Stimulated activated CD4-positive, alpha-beta T cell treated with anti-CD3 and anti-CD28 coated beads, Interleukin-2, amount 100 ng/mL, for 24 hours (primary cell): ENCODE measurements at regions not wholly inside any gene's neighbourhood (a gene's known extent, or its start where the extent isn't known, plus 50 kb on each side); places are given as distances from the start of the nearest gene placed in this dataset.

Experiments used
- DNase-seq, 2 donors: peaks; one replicate each; pipeline ENCODE4 v3.0.0-alpha.2; 2020

GRCh38 chr13:105965910-105966309 lies 569.6 kb downstream of the EFNB2 start:
- DNase-seq: no peak

GRCh38 chr13:105962080-105962479 lies 573.4 kb downstream of the EFNB2 start:
- DNase-seq: no peak

GRCh38 chr13:105961438-105961837 lies 574.0 kb downstream of the EFNB2 start:
- DNase-seq: no peak

- DNase-seq: no peak
Measured at GRCh38 chr13:105960326-105960725, 575.1 kb downstream of the EFNB2 start.

GRCh38 chr13:105959876-105960275 lies 575.6 kb downstream of the EFNB2 start:
- no peak for DNase-seq

- no peak for DNase-seq
Measured at GRCh38 chr13:105957769-105958438, 577.6 kb downstream of the EFNB2 start.

- no peak for DNase-seq
Measured at GRCh38 chr13:105956921-105957320, 578.5 kb downstream of the EFNB2 start.

- DNase-seq: no peak
Measured at GRCh38 chr13:105952973-105953290, 582.5 kb downstream of the EFNB2 start.

GRCh38 chr13:105952233-105952972 lies 583.1 kb downstream of the EFNB2 start:
- no peak for DNase-seq

GRCh38 chr13:105948143-105948542 lies 587.3 kb downstream of the EFNB2 start:
- DNase-seq: no peak

GRCh38 chr13:105940882-105941281 lies 594.6 kb downstream of the EFNB2 start:
- no peak for DNase-seq

GRCh38 chr13:105937451-105937850 lies 598.0 kb downstream of the EFNB2 start:
- DNase-seq: no peak

- DNase-seq: no peak
Measured at GRCh38 chr13:105936816-105937215, 598.6 kb downstream of the EFNB2 start.

GRCh38 chr13:105929505-105929904 lies 606.0 kb downstream of the EFNB2 start:
- DNase-seq: no peak

GRCh38 chr13:105928901-105929300 lies 606.6 kb downstream of the EFNB2 start:
- DNase-seq: no peak

GRCh38 chr13:105928048-105928447 lies 607.4 kb downstream of the EFNB2 start:
- no peak for DNase-seq

GRCh38 chr13:105925496-105925895 lies 610.0 kb downstream of the EFNB2 start:
- DNase-seq: no peak

- no peak for DNase-seq
Measured at GRCh38 chr13:105921711-105922110, 613.8 kb downstream of the EFNB2 start.

- no peak for DNase-seq
Measured at GRCh38 chr13:105920370-105920769, 615.1 kb downstream of the EFNB2 start.

- DNase-seq: no peak
Measured at GRCh38 chr13:105918842-105919741, 616.4 kb downstream of the EFNB2 start.

GRCh38 chr13:105915146-105915850 lies 620.2 kb downstream of the EFNB2 start:
- DNase-seq: no peak

GRCh38 chr13:105914291-105915036 lies 621.0 kb downstream of the EFNB2 start:
- no peak for DNase-seq
